ENCODE measurements at regions not wholly inside any gene's neighbourhood (a gene's known extent, or its start where the extent isn't known, plus 50 kb on each side); places are given as distances from the start of the nearest gene placed in this dataset.

DNA sequence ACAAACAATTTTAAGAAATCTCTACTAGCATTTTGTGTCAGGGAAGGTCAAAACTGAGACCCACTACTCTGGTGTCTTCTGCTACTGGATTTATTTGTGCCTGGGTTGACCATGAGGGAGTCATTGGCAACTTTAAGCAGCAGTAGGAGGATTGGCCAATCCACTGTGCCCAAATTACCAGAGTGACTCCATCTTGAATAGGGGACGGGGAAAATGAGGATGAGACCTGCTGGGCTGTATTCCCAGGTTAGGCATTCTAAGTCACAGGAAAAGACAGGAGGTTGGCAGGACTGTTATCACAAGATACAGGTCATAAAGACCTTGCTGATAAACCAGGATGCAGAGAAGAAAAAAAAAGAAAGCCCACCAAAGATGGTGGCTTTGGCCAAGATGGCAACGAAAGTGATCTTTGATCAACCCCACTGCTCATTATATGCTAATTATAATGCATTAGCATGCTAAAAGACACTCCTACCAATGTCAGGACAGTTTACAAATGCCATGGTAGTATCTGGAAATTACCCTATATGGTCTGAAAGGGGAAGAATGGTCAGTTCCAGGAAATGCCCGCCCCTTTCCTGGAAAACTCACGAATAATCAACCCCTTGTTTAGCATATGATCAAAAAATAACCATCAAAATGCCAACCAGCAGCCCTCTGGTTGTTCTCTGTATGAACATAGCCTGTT, 200.9 kb downstream of the LTN1 start (continued):
- TF ChIP-seq, protein P1, sequence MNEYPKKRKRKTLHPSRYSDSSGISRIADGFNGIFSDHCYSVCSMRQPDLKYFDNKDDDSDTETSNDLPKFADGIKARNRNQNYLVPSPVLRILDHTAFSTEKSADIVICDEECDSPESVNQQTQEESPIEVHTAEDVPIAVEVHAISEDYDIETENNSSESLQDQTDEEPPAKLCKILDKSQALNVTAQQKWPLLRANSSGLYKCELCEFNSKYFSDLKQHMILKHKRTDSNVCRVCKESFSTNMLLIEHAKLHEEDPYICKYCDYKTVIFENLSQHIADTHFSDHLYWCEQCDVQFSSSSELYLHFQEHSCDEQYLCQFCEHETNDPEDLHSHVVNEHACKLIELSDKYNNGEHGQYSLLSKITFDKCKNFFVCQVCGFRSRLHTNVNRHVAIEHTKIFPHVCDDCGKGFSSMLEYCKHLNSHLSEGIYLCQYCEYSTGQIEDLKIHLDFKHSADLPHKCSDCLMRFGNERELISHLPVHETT (CRISPR knock-in tag; conservative IDR thresholded peaks at IDR 0.05 in 1 of 2, IDR thresholded peaks at IDR 0.05 in 1 of 2) = peak in 1 of 2 experiments; percentile 99; a peak in 2 of 4 replicates
- TF ChIP-seq, protein P2, sequence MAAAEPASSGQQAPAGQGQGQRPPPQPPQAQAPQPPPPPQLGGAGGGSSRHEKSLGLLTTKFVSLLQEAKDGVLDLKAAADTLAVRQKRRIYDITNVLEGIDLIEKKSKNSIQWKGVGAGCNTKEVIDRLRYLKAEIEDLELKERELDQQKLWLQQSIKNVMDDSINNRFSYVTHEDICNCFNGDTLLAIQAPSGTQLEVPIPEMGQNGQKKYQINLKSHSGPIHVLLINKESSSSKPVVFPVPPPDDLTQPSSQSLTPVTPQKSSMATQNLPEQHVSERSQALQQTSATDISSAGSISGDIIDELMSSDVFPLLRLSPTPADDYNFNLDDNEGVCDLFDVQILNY (CRISPR knock-in tag; IDR thresholded peaks at IDR 0.05) = no peak
- TF ChIP-seq HES1 (IDR thresholded peaks at IDR 0.05; ENCODE audit: low read depth) (no peak), SMARCC2 (IDR thresholded peaks at IDR 0.05; ENCODE audit: low read depth) (no peak), NFXL1 (CRISPR knock-in tag; IDR thresholded peaks at IDR 0.05) (peak; percentile 97), ZNF830 (CRISPR knock-in tag; IDR thresholded peaks at IDR 0.05) (0 out of 2 replicates have a peak, but pooled peaks have one; percentile 73), ATF1 (CRISPR knock-in tag; IDR thresholded peaks at IDR 0.05) (no peak), ATF1 (tag; IDR thresholded peaks at IDR 0.05) (no peak), ZNF561 (CRISPR knock-in tag; conservative IDR thresholded peaks at IDR 0.05) (peak; percentile 53; the same call in 1 of the 2 replicates), ZBTB40 (IDR thresholded peaks at IDR 0.05) (no peak), ZBTB40 (CRISPR knock-in tag; IDR thresholded peaks at IDR 0.05) (no peak)
- TF ChIP-seq, protein P3, sequence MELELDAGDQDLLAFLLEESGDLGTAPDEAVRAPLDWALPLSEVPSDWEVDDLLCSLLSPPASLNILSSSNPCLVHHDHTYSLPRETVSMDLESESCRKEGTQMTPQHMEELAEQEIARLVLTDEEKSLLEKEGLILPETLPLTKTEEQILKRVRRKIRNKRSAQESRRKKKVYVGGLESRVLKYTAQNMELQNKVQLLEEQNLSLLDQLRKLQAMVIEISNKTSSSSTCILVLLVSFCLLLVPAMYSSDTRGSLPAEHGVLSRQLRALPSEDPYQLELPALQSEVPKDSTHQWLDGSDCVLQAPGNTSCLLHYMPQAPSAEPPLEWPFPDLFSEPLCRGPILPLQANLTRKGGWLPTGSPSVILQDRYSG (tag; conservative IDR thresholded peaks at IDR 0.05; ENCODE audit: low read depth) = peak; percentile 86
- TF ChIP-seq, protein P4, sequence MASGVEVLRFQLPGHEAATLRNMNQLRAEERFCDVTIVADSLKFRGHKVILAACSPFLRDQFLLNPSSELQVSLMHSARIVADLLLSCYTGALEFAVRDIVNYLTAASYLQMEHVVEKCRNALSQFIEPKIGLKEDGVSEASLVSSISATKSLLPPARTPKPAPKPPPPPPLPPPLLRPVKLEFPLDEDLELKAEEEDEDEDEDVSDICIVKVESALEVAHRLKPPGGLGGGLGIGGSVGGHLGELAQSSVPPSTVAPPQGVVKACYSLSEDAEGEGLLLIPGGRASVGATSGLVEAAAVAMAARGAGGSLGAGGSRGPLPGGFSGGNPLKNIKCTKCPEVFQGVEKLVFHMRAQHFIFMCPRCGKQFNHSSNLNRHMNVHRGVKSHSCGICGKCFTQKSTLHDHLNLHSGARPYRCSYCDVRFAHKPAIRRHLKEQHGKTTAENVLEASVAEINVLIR (CRISPR knock-in tag; IDR thresholded peaks at IDR 0.05) = peak; percentile 73; the same call in 1 of the 2 replicates
